A673 (cell line): ENCODE measurements at regions not wholly inside any gene's neighbourhood (a gene's known extent, or its start where the extent isn't known, plus 50 kb on each side); places are given as distances from the start of the nearest gene placed in this dataset.

Source experiments
- EZH2 ChIP-seq: fragments of 200-600 bp; sonication (generic); IDR thresholded peaks from 2 replicates; pipeline ENCODE4 v1.6.1; 2017; ENCODE audit warnings: borderline replicate concordance, low read depth, mild to moderate bottlenecking, mixed read lengths, antibody characterized with exemption, low read length; ENCODE audit not compliant: poor library complexity, severe bottlenecking
- TF ChIP-seq, protein P1 (sequence below): fragments of 300-800, 200-600 bp; sonication (generic); conservative IDR thresholded peaks from 2 replicates; pipeline ENCODE4 v1.5.1; 2017; ENCODE audit warnings: low read depth, mild to moderate bottlenecking, antibody characterized with exemption, low read length, moderate library complexity, mixed read lengths

GRCh38 chr3:69607466-69608305 is 131.6 kb upstream of the MITF start:
- TF ChIP-seq, protein P1, sequence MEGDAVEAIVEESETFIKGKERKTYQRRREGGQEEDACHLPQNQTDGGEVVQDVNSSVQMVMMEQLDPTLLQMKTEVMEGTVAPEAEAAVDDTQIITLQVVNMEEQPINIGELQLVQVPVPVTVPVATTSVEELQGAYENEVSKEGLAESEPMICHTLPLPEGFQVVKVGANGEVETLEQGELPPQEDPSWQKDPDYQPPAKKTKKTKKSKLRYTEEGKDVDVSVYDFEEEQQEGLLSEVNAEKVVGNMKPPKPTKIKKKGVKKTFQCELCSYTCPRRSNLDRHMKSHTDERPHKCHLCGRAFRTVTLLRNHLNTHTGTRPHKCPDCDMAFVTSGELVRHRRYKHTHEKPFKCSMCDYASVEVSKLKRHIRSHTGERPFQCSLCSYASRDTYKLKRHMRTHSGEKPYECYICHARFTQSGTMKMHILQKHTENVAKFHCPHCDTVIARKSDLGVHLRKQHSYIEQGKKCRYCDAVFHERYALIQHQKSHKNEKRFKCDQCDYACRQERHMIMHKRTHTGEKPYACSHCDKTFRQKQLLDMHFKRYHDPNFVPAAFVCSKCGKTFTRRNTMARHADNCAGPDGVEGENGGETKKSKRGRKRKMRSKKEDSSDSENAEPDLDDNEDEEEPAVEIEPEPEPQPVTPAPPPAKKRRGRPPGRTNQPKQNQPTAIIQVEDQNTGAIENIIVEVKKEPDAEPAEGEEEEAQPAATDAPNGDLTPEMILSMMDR, result no peak
- no peak for TF ChIP-seq EZH2
